GM18505 (cell line): ENCODE measurements at regions not wholly inside any gene's neighbourhood (a gene's known extent, or its start where the extent isn't known, plus 50 kb on each side); places are given as distances from the start of the nearest gene placed in this dataset.

Experiments used
- ATAC-seq: cut with Tn5 transposase; IDR thresholded peaks from one replicate; pipeline ENCODE4 v1.9.1; 2021; ENCODE audit not compliant: unreplicated experiment
- POLR2A ChIP-seq: IDR thresholded peaks from 4 replicates; pipeline ENCODE4 v1.6.1; 2011; ENCODE audit warnings: borderline replicate concordance; ENCODE audit not compliant: insufficient read depth, insufficient read length; ENCODE audit errors: extremely low read depth

DNA sequence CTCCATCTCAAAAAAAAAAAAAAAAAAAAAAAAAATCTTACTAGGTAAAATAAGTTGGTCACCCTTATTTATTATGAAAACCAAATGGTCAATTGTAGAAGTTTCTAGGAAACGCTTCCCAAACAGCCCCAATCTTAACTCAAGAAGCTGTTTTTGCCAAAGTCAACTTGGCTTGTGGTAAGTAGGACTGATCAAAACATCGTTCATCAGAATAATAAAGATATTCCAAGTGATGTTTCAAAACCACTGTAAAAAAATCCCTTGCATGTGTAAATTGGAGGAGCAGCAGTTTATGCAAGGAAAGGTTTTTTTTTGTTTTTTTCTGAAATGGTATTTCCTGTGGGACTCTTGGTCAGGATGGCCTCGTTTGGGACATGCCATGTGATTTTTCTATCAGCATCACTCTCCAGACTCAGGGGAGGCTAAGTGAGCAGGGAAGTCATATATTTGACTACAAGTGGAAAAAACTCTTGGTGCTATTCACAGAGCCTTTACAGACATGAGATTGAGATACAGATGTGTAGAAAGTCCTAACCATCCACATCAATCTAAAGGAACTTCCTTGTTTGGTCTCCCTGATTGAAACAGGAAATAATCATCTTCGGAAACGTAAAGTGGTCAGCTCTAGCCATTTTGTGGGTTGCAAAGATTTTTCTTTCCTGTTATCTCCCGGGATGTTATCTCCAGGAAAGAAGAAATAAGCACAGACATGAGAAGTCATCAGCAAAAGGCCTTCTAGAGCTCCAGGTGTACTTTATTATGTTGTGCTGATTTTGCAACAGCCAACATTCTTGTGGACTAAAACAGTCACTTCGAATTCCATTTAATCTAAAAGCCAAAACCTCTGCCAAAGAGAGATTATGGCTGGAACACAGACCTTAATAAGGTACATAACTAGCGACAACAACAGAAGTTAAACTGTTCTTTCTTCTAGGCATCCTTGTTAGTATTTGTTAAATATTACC is 177.8 kb downstream of the EDN1 start:
- TF ChIP-seq POLR2A, result no peak
- no peak for ATAC-seq

DNA sequence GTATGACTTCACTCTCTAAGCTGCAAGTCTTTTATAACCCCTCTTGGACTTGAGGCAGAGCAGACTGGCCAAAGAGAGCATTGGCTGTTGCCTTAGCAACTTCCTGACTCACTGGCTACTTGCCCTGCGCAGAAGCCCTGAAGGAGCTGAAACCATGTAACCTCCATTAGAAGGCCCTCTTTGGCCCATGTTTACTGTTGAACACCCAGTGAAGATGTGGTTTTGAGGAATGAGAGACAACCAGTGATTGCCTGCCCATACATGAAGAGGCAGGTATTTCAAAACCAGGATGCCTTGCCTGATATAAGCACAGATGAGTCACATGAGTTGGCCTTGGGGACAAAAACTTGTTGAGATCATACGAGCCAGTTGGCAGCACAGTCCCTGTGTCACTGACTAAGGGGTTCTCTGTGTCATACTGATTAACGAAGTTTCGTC is 182.5 kb downstream of the EDN1 start:
- no peak for ATAC-seq
- TF ChIP-seq POLR2A, result no peak

DNA sequence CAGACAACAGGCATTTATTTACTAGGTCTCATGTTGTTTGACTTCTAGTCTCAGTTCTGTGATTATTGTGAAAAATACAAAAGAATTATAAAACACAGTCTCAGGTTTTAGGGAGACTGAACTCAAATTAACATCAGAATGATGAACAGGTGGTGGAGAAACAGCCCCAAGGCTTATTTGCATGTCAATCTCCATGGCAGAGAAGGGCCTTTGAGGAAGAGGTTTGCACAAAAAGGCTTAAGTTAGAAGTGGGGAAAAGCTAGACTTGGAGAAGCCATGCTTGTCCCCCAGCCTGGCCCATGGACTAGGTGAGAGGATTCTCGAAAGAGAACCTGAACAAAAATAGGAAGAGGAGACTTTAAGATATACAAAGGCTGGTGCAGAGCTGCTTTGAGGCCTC is 183.3 kb downstream of the EDN1 start:
- no peak for TF ChIP-seq POLR2A
- no peak for ATAC-seq

DNA sequence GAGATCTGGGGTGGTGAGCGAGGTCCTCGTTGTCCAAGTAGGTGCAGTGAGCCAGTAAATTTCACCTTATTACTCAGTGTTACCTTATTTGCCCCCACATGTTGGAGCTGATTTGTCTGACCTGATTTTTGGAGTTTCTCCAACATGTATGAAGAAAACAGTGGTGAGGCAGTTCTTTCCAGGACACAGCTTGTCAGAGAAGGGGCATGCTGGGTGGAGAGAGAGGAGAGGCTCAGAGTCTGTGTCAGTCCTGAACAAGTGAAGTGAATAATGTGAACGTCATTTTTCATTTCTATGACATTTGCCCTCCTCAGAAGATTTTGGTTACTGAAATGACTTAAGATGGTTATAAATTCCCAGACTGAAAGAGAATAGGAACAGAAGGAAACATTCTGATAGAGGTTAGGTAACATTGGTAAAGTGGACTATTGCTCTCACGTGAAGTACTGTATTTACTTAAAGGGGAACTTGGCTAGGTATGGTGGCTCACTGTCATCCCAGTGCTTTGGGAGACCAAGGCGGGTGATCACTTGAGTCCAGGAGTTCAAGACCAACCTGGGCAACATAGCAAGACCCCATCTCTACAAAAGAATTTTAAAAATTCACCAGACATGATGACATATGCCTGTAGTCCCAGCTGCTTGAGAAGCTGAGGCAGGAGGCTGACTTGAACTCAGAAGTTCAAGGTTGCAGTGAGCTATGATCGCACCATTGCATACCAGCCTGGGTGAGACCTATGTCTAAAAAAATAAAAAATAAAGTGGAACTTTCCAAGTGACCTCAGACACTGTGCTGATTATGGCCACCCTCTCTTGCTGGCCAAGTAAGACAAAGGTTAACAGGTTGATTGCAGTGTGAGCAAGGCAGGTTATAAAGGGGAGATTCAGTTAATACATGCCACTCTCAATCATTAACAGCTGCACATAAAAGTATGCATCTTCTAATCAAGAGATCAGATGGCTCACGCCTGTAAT is 184.3 kb downstream of the EDN1 start:
- no peak for ATAC-seq
- TF ChIP-seq POLR2A, result no peak

DNA sequence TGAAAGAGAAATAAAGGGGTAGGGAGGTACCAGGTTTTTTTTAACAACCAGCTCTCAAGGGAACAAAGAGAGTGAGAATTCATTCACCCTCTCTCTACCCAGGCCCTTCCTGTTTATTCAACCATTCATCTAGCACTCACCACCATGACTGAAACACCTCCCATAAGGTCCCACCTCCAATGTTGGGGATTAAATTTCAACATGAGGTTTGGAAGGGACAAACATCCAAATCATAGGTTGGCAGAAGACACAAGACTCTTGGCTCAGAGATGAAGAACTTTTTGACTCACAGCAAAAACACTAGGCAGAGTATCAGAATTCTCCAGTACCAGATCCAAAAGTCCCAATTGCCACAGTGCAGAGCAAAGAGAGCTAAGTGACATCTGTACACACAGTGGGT is 186.3 kb downstream of the EDN1 start:
- TF ChIP-seq POLR2A, result no peak
- ATAC-seq, result no peak

DNA sequence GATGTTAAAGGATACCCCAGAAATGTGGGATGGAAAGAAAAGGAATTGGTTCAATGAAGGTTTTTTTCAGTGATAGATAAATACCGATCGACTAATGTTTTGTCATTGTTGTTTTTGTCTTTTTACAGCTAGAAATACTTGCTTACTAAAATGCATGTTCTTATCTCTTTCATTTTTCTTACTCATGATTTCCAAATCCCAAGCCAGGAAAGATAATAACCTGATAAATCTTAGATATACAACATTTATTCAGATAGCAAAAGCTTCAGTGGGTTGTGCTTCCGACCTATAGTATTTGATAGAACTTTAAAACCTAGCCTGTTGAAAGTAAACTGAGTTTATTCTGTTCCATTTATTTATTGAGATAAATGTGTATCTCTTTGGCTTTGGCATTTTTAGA is 187.5 kb downstream of the EDN1 start:
- no peak for ATAC-seq
- TF ChIP-seq POLR2A, result no peak

DNA sequence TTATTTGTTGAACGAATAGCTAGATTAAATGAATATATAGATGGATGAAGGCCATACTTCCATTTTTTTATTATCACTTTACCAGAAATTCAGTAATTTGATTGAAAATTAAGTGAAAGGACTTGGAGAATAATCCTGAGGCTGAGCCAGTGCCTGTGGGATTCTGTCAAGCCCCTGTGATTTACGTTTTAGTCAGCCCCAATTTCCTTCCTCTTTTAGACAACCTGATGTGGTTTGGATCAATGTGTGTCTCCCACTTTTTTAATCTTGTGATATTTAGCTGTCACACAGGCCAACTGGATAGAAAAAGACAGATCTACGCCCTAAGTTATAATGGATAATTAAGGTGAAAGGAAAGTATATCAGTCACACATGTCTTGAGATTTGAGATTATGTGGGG is 188.8 kb downstream of the EDN1 start:
- TF ChIP-seq POLR2A, result no peak
- ATAC-seq, result no peak

DNA sequence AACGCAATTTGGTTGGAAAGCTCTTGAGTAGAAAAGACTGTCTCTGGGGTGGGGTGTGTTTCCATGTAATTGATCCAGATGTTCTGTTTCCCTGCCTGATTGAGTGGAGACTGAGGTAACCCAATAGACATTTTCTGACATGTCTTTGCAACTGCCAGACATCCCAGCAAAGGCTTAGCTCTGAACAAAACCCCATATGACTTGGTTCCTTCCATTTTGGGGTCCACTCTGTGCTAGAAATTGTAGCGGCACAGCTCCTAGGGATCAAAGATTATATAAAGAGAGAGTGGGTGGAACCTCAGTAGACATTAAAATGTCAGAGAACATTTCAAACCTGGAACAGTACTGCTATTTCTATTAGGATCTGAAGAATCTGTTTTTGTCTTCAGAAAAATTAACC is 189.3 kb downstream of the EDN1 start:
- ATAC-seq, result no peak

DNA sequence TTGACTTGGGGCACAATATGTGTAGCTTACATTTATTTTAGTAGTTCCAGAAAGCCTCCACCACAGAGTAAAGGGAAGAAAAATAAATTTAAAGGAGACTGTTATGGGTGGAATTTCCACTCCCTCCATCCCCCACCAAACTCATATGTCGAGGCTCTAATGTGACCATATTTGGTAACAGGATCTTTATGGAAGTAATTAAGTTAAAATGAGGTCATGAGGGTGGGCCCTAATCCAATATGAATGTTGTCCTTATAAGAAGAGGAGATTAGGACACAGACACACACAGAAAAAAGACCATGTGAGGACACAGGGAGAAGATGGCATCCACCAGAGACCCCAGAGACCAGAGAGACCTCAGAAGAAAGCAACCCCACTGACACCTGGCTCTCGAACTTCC is 189.7 kb downstream of the EDN1 start:
- ATAC-seq, result no peak
- no peak for TF ChIP-seq POLR2A

More for the DNA sequence above, 189.3 kb downstream of the EDN1 start:
- no peak for TF ChIP-seq POLR2A

DNA sequence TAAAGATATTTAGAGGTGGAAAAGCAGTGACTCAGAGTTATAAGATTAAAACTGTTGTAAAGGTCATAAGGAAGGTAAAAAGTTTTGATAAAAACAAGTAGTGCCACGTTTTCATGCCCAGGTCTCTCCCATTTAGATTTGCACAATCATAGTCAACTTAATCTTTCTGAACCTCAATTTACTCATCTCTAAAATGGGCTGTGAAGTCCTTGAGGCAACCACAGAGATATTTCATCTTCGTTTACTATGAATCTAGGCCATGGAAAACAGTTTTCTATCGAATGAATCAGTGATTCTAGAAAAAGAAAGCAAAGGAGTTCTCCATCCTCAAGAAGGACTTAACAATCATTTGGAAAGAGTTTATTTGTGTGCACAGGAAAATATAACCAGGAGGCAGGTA is 190.2 kb downstream of the EDN1 start:
- TF ChIP-seq POLR2A, result no peak
- no peak for ATAC-seq

DNA sequence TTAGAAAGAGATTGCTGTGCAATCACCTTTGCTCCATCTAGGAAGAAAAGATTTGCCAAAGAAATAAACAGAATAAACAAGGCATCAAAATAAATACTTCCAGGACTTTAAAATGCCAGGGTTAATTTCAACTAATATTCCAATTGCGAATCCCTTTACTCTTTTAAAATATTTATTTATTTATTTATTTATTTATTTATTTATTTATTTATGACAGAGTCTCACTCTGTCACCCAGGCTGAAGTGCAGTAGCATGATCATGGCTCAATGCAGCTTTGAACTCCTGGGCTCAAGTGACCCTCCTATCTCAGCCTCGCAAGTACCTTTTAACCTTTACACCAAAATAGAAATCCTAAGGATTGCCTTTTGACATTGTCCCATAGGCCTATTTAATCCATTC is 191.1 kb downstream of the EDN1 start:
- TF ChIP-seq POLR2A, result no peak

DNA sequence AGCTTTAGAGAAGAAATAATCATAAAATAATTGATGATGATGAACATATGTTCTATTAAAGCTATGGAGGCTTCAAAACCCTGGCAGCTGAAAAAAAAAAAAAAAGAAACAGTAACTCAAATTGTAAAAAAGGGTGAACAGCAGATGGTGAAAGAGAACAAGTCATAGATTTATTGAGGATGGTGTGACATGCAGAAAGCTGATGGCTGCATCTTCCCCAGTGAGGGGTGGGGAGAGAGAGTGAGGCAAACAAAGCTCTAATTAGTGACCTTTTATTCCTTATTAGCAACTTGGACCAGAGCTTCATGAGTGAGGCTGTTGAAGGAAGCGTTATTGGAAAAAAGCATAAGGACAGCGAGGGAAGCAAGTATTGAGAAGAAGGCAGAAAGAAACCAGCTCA is 191.7 kb downstream of the EDN1 start:
- TF ChIP-seq POLR2A, result no peak
- no peak for ATAC-seq

More for the DNA sequence above, 191.1 kb downstream of the EDN1 start:
- no peak for ATAC-seq
